H1 (cell line): ENCODE measurements at regions not wholly inside any gene's neighbourhood (a gene's known extent, or its start where the extent isn't known, plus 50 kb on each side); places are given as distances from the start of the nearest gene placed in this dataset.

Source experiments
- CTCF ChIP-seq, 3 experiments: IDR thresholded peaks; 1 replicate in 2 of 3; 2 replicates in 1 of 3; pipeline versions ENCODE4 v1.5.1 to v1.6.1; 2011; ENCODE audit warnings: low read length in 3 of 3, mild to moderate bottlenecking in 3 of 3, inconsistent platforms in 2 of 3, low read depth in 1 of 3, moderate library complexity in 1 of 3; ENCODE audit not compliant: insufficient read depth in 1 of 3; ENCODE audit errors: control extremely low read depth in 1 of 3
- HDAC6 ChIP-seq: IDR thresholded peaks from one replicate; pipeline ENCODE4 v1.7.1; 2012; ENCODE audit warnings: low read depth, mild to moderate bottlenecking, inconsistent platforms, low read length, moderate library complexity
- PHF8 ChIP-seq: fragments of 200-600 bp; sonication (generic); conservative IDR thresholded peaks from 2 replicates; pipeline ENCODE4 v1.7.1; 2012; ENCODE audit warnings: low read depth, mild to moderate bottlenecking, inconsistent platforms, low read length, moderate library complexity
- POLR2AphosphoS5 ChIP-seq: IDR thresholded peaks from 2 replicates; pipeline ENCODE4 v1.6.1; 2011; ENCODE audit warnings: low read depth, low read length
- SUZ12 ChIP-seq: fragments of 200-600 bp; sonication (generic); IDR thresholded peaks from 2 replicates; pipeline ENCODE4 v1.6.1; 2012; ENCODE audit warnings: mild to moderate bottlenecking, inconsistent platforms, low read length, moderate library complexity, mixed read lengths

GRCh38 chr21:16347223-16347622 is 617.4 kb downstream of the USP25 start:
- no peak for TF ChIP-seq CTCF (IDR thresholded peaks at IDR 0.05; ENCODE audit: control extremely low read depth in 1 of 3, insufficient read depth in 1 of 3, low read depth in 1 of 3, low read length in 3 of 3)
- TF ChIP-seq PHF8, result no peak
- TF ChIP-seq SUZ12, result no peak
- TF ChIP-seq POLR2AphosphoS5, result no peak
- no peak for TF ChIP-seq HDAC6
